ENCODE measurements at regions not wholly inside any gene's neighbourhood (a gene's known extent, or its start where the extent isn't known, plus 50 kb on each side); places are given as distances from the start of the nearest gene placed in this dataset.

DNA sequence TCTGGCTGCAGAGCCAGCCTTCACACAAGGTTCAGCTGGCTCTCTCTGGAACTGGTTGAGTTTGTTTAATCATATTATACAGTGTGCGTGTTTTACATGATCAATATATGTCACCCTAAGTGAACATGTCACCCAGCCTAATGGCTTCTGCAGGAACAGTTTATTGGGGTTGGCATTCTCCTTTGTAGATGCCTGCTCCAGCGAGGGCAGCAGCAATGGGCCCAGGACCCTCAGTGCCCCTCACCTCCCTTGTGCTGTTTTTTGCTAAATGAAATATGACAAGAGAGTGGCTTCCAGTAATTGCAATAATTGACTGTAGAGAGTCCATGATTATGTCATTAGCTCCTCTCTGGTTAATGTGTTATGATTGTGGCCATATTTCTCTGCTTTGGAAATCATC lies 387.2 kb downstream of the TMEM114 start:
- DNase-seq (ENCODE audit: low read depth in 2 of 2), result no peak
- no peak for TF ChIP-seq CTCF (IDR thresholded peaks at IDR 0.05; ENCODE audit: low read depth, low read length)
- H3K4me3 ChIP-seq (replicated peaks in 1 of 2; ENCODE audit: low read depth in 2 of 2, low read length in 2 of 2), result no peak overlapping the region

- no peak for DNase-seq (ENCODE audit: low read depth in 2 of 2)
- H3K4me3 ChIP-seq (replicated peaks in 1 of 2; ENCODE audit: low read depth in 2 of 2, low read length in 2 of 2), result no peak overlapping the region
- no peak for TF ChIP-seq CTCF (IDR thresholded peaks at IDR 0.05; ENCODE audit: low read depth, low read length)
These were observed 389.5 kb downstream of the TMEM114 start for GRCh38 chr16:8200839-8201238.

- TF ChIP-seq CTCF (IDR thresholded peaks at IDR 0.05; ENCODE audit: low read depth, low read length), result no peak
- DNase-seq (ENCODE audit: low read depth in 2 of 2), result no peak
- H3K4me3 ChIP-seq (replicated peaks in 1 of 2; ENCODE audit: low read depth in 2 of 2, low read length in 2 of 2), result no peak overlapping the region
These were observed 390.9 kb downstream of the TMEM114 start for GRCh38 chr16:8199390-8199789.

GRCh38 chr16:8194794-8195193 lies 395.5 kb downstream of the TMEM114 start:
- no peak for DNase-seq (ENCODE audit: low read depth in 2 of 2)
- H3K4me3 ChIP-seq (replicated peaks in 1 of 2; ENCODE audit: low read depth in 2 of 2, low read length in 2 of 2), result no peak overlapping the region
- no peak for TF ChIP-seq CTCF (IDR thresholded peaks at IDR 0.05; ENCODE audit: low read depth, low read length)

- TF ChIP-seq CTCF (IDR thresholded peaks at IDR 0.05; ENCODE audit: low read depth, low read length), result no peak
- H3K4me3 ChIP-seq (replicated peaks in 1 of 2; ENCODE audit: low read depth in 2 of 2, low read length in 2 of 2), result no peak overlapping the region
- DNase-seq (ENCODE audit: low read depth in 2 of 2), result no peak
These were observed 401.5 kb downstream of the TMEM114 start for GRCh38 chr16:8188841-8189240.

GRCh38 chr16:8187782-8188372 lies 402.4 kb downstream of the TMEM114 start:
- no peak overlapping the region for H3K4me3 ChIP-seq (replicated peaks in 1 of 2; ENCODE audit: low read depth in 2 of 2, low read length in 2 of 2)
- no peak for DNase-seq (ENCODE audit: low read depth in 2 of 2)
- TF ChIP-seq CTCF (IDR thresholded peaks at IDR 0.05; ENCODE audit: low read depth, low read length), result no peak

DNA sequence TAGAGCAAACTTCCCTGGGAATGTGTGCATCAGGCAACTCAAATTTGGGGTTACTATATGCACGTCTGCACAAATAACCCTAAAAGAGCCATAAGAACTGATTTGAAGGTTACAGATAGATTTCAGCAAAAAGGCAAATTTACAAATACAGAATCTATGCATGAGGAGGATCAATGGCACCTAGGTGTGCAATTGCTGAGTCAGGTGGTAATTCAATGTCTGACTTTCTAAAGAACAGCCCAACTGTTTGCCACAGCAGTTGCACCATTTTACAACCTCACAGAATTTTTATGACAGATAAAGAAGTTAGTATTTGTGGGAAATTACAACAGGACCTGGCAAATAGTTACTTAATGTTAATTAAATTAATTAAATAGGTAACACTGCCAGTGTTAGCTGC lies 405.5 kb downstream of the TMEM114 start:
- no peak for DNase-seq (ENCODE audit: low read depth in 2 of 2)
- H3K4me3 ChIP-seq (replicated peaks in 1 of 2; ENCODE audit: low read depth in 2 of 2, low read length in 2 of 2), result no peak overlapping the region
- no peak for TF ChIP-seq CTCF (IDR thresholded peaks at IDR 0.05; ENCODE audit: low read depth, low read length)
